NT2/D1 (cell line): ENCODE measurements at regions not wholly inside any gene's neighbourhood (a gene's known extent, or its start where the extent isn't known, plus 50 kb on each side); places are given as distances from the start of the nearest gene placed in this dataset.

ENCODE experiments used
- SUZ12 ChIP-seq: IDR thresholded peaks from 2 replicates; pipeline ENCODE4 v1.6.1; 2011; ENCODE audit not compliant: insufficient read length, insufficient read depth; ENCODE audit errors: extremely low read depth
- YY1 ChIP-seq: IDR thresholded peaks from 2 replicates; pipeline ENCODE4 v1.6.1; 2011; ENCODE audit not compliant: insufficient read length, insufficient read depth
- ZNF274 ChIP-seq: IDR thresholded peaks from 2 replicates; pipeline ENCODE4 v1.6.1; 2011; ENCODE audit warnings: mild to moderate bottlenecking, low read depth, low read length

DNA sequence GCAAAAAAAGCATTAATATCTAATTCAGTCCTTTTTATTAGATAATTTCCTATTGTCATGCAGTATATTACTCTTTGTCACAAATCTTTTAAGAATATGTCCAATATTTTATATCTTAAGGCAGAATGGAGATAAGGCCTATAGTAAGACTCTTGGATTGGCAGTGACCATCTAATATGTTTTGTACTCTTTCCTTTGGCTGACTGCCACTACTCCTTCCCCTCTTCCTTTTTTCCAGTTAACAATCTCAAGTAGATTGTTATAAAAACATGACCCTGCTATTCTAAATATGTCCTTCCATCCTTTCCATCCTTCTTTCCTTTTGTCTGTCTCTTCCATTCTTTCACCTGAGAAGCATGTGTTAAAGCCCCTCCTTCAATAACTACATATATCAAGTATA, 92.8 kb upstream of the TMEM168 start:
- TF ChIP-seq YY1: no peak
- no peak for TF ChIP-seq ZNF274
- no peak for TF ChIP-seq SUZ12
